Right renal pelvis (tissue), 4 donors: ENCODE measurements at regions not wholly inside any gene's neighbourhood (a gene's known extent, or its start where the extent isn't known, plus 50 kb on each side); places are given as distances from the start of the nearest gene placed in this dataset.

Experiments
- DNase-seq, 4 donors: peaks; one replicate each; pipeline ENCODE4 v3.0.0-alpha.2; 2013; ENCODE audit warnings: low read depth in 4 of 4, low spot score in 3 of 4, missing footprints in 1 of 4

GRCh38 chr7:17632384-17632783 is 307.9 kb downstream of the SNX13 start:
- DNase-seq, result no peak

- no peak for DNase-seq
Observed at GRCh38 chr7:17633067-17633466, 307.2 kb downstream of the SNX13 start.

GRCh38 chr7:17638727-17639126 is 301.6 kb downstream of the SNX13 start:
- no peak for DNase-seq

- DNase-seq, result no peak
Observed at GRCh38 chr7:17640730-17641377, 299.4 kb downstream of the SNX13 start.

GRCh38 chr7:17645500-17645899 is 294.8 kb downstream of the SNX13 start:
- no peak for DNase-seq

GRCh38 chr7:17646253-17646956 is 293.9 kb downstream of the SNX13 start:
- no peak for DNase-seq

GRCh38 chr7:17651341-17651740 is 289.0 kb downstream of the SNX13 start:
- no peak for DNase-seq

- no peak for DNase-seq
Observed at GRCh38 chr7:17651863-17652385, 288.4 kb downstream of the SNX13 start.

GRCh38 chr7:17654940-17655339 is 285.4 kb downstream of the SNX13 start:
- DNase-seq, result no peak

- DNase-seq, result no peak
Observed at GRCh38 chr7:17659126-17659525, 281.2 kb downstream of the SNX13 start.

GRCh38 chr7:17660116-17660515 is 280.2 kb downstream of the SNX13 start:
- no peak for DNase-seq

GRCh38 chr7:17661982-17662585 is 278.2 kb downstream of the SNX13 start:
- no peak for DNase-seq

- DNase-seq, result no peak
Observed at GRCh38 chr7:17663061-17663675, 277.1 kb downstream of the SNX13 start.

GRCh38 chr7:17665029-17665428 is 275.3 kb downstream of the SNX13 start:
- no peak for DNase-seq

GRCh38 chr7:17668122-17668521 is 272.2 kb downstream of the SNX13 start:
- DNase-seq, result no peak

- DNase-seq, result no peak
Observed at GRCh38 chr7:17669204-17669603, 271.1 kb downstream of the SNX13 start.

- DNase-seq, result no peak
Observed at GRCh38 chr7:17671956-17672355, 268.3 kb downstream of the SNX13 start.

- DNase-seq, result no peak
Observed at GRCh38 chr7:17672783-17673182, 267.5 kb downstream of the SNX13 start.

GRCh38 chr7:17674166-17674942 is 265.9 kb downstream of the SNX13 start:
- DNase-seq, result no peak

- DNase-seq, result no peak
Observed at GRCh38 chr7:17674943-17675608, 265.2 kb downstream of the SNX13 start.
